ENCODE measurements at regions not wholly inside any gene's neighbourhood (a gene's known extent, or its start where the extent isn't known, plus 50 kb on each side); places are given as distances from the start of the nearest gene placed in this dataset.

- H3K27ac ChIP-seq (ENCODE audit: low read length in 2 of 2) = no peak overlapping the region
- intact Hi-C loops (cut with micrococcal nuclease) = no loop called here
- Mint-ChIP-seq H3K4me1 (no peaks in the 10 kb centered on the region), H3K4me3 (no peak overlapping the region), H3K27me3 (peaks cover 4% of the 10 kb centered on the region), H3K27ac (no peak overlapping the region), H3K9me3 (ENCODE audit: insufficient read depth) (no peaks in the 10 kb centered on the region)
- H2AFZ ChIP-seq (ENCODE audit: insufficient read depth, low read depth, low read length, poor library complexity, severe bottlenecking) = no peak overlapping the region
- H3K79me2 ChIP-seq (ENCODE audit: control insufficient read depth, insufficient read depth, low read length) = no peaks in the 10 kb centered on the region
- H3K4me1 ChIP-seq (ENCODE audit: control insufficient read depth in 2 of 2, insufficient read depth in 2 of 2, low read length in 2 of 2) = no peaks in the 10 kb centered on the region
- H3K27me3 ChIP-seq (replicated peaks in 1 of 4; ENCODE audit: control extremely low read depth in 1 of 4, control insufficient read depth in 3 of 4, insufficient read depth in 4 of 4, low read length in 3 of 4) = peaks cover 0 to 3% (median 0%) of the 10 kb centered on the region in 4 experiments
- H3K9ac ChIP-seq (ENCODE audit: low read length) = no peak overlapping the region
- 100% methylated on average over 5 of the region's 7 CpGs for WGBS (ENCODE audit: insufficient coverage)
- CTCF ChIA-PET = no interaction called here
- no peaks in the 10 kb centered on the region for H3K36me3 ChIP-seq (replicated peaks in 1 of 2; ENCODE audit: control extremely low read depth in 1 of 2, control insufficient read depth in 1 of 2, extremely low read depth in 1 of 2, insufficient read depth in 2 of 2, low read length in 1 of 2)
- no peaks in the 10 kb centered on the region for H3K9me3 ChIP-seq (ENCODE audit: control extremely low read depth in 1 of 3, control insufficient read depth in 2 of 3, insufficient read depth in 1 of 3, low read length in 2 of 3)
- ATAC-seq (ENCODE audit: low read depth) (no peak), DNase-seq (no peak)
- TF ChIP-seq, protein P1, sequence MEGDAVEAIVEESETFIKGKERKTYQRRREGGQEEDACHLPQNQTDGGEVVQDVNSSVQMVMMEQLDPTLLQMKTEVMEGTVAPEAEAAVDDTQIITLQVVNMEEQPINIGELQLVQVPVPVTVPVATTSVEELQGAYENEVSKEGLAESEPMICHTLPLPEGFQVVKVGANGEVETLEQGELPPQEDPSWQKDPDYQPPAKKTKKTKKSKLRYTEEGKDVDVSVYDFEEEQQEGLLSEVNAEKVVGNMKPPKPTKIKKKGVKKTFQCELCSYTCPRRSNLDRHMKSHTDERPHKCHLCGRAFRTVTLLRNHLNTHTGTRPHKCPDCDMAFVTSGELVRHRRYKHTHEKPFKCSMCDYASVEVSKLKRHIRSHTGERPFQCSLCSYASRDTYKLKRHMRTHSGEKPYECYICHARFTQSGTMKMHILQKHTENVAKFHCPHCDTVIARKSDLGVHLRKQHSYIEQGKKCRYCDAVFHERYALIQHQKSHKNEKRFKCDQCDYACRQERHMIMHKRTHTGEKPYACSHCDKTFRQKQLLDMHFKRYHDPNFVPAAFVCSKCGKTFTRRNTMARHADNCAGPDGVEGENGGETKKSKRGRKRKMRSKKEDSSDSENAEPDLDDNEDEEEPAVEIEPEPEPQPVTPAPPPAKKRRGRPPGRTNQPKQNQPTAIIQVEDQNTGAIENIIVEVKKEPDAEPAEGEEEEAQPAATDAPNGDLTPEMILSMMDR (IDR thresholded peaks at IDR 0.05) = no peak
- TF ChIP-seq EZH2 (IDR thresholded peaks at IDR 0.05; ENCODE audit: borderline replicate concordance, insufficient read depth, low read depth, low read length, poor library complexity, severe bottlenecking) = no peak
- H3K4me2 ChIP-seq (replicated peaks; ENCODE audit: low read depth, low read length, poor library complexity, severe bottlenecking) = no peak overlapping the region
- POLR2A ChIA-PET = no interaction called here
- H4K20me1 ChIP-seq (ENCODE audit: control insufficient read depth, insufficient read depth, low read length, poor library complexity, severe bottlenecking) = no peaks in the 10 kb centered on the region
- no peak overlapping the region for H3K4me3 ChIP-seq (ENCODE audit: control extremely low read depth in 1 of 5, extremely low read depth in 1 of 5, insufficient read depth in 1 of 5, low read depth in 2 of 5, low read length in 4 of 5)
These were observed 251.5 kb downstream of the TFCP2L1 start for GRCh38 chr2:121033461-121033996.

GRCh38 chr2:121034551-121034950, 250.5 kb downstream of the TFCP2L1 start:
- Mint-ChIP-seq H3K4me1 (no peaks in the 10 kb centered on the region), H3K27me3 (peaks cover 3% of the 10 kb centered on the region), H3K4me3 (no peak overlapping the region), H3K9me3 (ENCODE audit: insufficient read depth) (no peaks in the 10 kb centered on the region), H3K27ac (no peak overlapping the region)
- ChIA-PET POLR2A (no interaction called here), CTCF (no interaction called here)
- ATAC-seq (ENCODE audit: low read depth) (no peak), DNase-seq (no peak)
- no peaks in the 10 kb centered on the region for H3K9me3 ChIP-seq (ENCODE audit: control extremely low read depth in 1 of 3, control insufficient read depth in 2 of 3, insufficient read depth in 1 of 3, low read length in 2 of 3)
- H2AFZ ChIP-seq (ENCODE audit: insufficient read depth, low read depth, low read length, poor library complexity, severe bottlenecking) = no peak overlapping the region
- H3K36me3 ChIP-seq (replicated peaks in 1 of 2; ENCODE audit: control extremely low read depth in 1 of 2, control insufficient read depth in 1 of 2, extremely low read depth in 1 of 2, insufficient read depth in 2 of 2, low read length in 1 of 2) = no peaks in the 10 kb centered on the region
- no peak overlapping the region for H3K27ac ChIP-seq (ENCODE audit: low read length in 2 of 2)
- no peak overlapping the region for H3K4me2 ChIP-seq (replicated peaks; ENCODE audit: low read depth, low read length, poor library complexity, severe bottlenecking)
- 76% methylated on average over 5 of the region's 5 CpGs for WGBS (ENCODE audit: insufficient coverage)
- no peak overlapping the region for H3K9ac ChIP-seq (ENCODE audit: low read length)
- no peak for TF ChIP-seq EZH2 (IDR thresholded peaks at IDR 0.05; ENCODE audit: borderline replicate concordance, insufficient read depth, low read depth, low read length, poor library complexity, severe bottlenecking)
- TF ChIP-seq, protein P1 (IDR thresholded peaks at IDR 0.05) = no peak
- no peak overlapping the region for H3K4me3 ChIP-seq (ENCODE audit: control extremely low read depth in 1 of 5, extremely low read depth in 1 of 5, insufficient read depth in 1 of 5, low read depth in 2 of 5, low read length in 4 of 5)
- H4K20me1 ChIP-seq (ENCODE audit: control insufficient read depth, insufficient read depth, low read length, poor library complexity, severe bottlenecking) = no peaks in the 10 kb centered on the region
- intact Hi-C loops (cut with micrococcal nuclease) = no loop called here
- no peaks in the 10 kb centered on the region for H3K79me2 ChIP-seq (ENCODE audit: control insufficient read depth, insufficient read depth, low read length)
- peaks cover 0 to 3% (median 0%) of the 10 kb centered on the region in 4 experiments for H3K27me3 ChIP-seq (replicated peaks in 1 of 4; ENCODE audit: control extremely low read depth in 1 of 4, control insufficient read depth in 3 of 4, insufficient read depth in 4 of 4, low read length in 3 of 4)
- no peaks in the 10 kb centered on the region for H3K4me1 ChIP-seq (ENCODE audit: control insufficient read depth in 2 of 2, insufficient read depth in 2 of 2, low read length in 2 of 2)

All from B cell (primary cell).